HG03457 (cell line): ENCODE measurements at regions not wholly inside any gene's neighbourhood (a gene's known extent, or its start where the extent isn't known, plus 50 kb on each side); places are given as distances from the start of the nearest gene placed in this dataset.

Source experiments
- ATAC-seq: cut with Tn5 transposase; IDR thresholded peaks from one replicate; pipeline ENCODE4 v1.9.1; 2021; ENCODE audit warnings: moderate number of reproducible peaks; ENCODE audit not compliant: unreplicated experiment

GRCh38 chr17:74149597-74150427, 53.7 kb upstream of the RPL38 start:
- no peak for ATAC-seq

DNA sequence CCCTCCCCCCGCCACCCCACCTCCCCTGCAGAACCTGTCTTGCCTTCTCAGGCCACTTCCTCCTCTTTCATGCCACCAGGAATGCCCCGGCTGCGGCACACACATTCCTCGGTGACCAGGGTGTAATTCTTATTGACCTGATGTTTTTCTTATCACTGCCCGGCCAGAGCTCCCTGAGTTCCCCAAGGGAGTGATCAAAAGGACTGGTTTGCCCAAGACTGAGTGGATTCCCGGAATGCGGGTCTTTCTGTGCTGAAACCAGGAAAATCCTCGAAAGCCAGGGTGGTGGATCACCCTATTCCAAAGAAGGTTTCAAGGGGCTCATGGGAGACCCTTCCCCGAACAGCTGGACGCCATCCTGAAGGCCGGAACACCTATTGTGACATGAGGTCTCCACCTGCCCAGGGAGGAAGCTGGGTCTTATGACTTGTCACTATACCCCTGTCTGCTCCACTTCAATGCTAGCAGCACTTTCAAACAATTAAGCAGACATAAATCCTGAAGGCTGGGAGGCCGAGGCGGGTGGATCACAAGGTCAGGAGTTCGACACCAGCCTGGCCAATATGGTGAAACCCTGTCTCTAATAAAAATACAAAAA, 53.0 kb upstream of the RPL38 start:
- ATAC-seq: no peak

DNA sequence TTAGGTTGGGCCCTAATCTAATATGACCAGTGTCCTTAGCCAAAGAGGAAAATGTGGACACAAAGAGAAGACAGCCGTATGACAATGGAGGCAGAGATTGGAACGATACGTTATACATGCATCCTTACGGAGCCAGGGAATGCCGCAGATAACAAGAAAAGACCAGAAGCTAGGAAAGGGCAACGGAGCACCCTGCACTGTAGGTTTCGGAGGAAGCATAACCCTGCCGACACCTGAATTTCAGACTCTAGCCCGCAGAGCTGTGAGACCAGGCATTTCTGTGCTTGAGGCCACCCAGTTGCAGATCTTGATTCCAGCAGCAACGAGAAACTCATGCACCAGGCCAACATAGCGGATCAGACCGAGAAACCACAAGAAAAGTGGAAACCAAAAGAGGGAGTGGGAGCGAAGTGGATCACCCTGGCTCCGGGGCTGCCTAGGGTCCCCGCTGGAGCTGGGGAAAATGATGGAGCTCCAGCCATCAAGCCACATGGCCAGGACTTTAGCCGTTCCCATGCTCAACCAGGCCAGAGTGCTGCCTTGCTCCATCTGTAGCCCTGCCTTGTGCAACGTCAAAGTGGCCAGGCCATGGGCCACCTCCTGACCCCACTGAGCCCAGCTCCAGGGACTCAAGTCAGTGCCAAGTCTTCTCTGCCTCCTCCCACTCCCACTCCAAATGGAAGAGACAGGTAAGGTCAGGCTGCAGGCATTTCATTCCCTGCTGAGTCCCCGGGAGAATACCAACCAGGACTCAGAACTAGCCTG, 51.7 kb upstream of the RPL38 start:
- no peak for ATAC-seq

- no peak for ATAC-seq
Observed at GRCh38 chr17:74152591-74153455, 50.7 kb upstream of the RPL38 start.

- no peak for ATAC-seq
Observed at GRCh38 chr17:74153456-74153810, 50.0 kb upstream of the RPL38 start.
